Keratinocyte (primary cell): ENCODE measurements at regions not wholly inside any gene's neighbourhood (a gene's known extent, or its start where the extent isn't known, plus 50 kb on each side); places are given as distances from the start of the nearest gene placed in this dataset.

Experiments used
- DNase-seq: peaks from one replicate; pipeline ENCODE4 v3.0.0-alpha.2; 2011; ENCODE audit warnings: low read depth, missing footprints, low spot score
- FAIRE-seq: peaks from 2 replicates; lab custom pipeline; 2011; peaks lifted over from hg19 to GRCh38; lab: Jason Lieb, UNC
- H2AFZ ChIP-seq: 2 replicates; pipeline ENCODE4 v1.6.0; 2012; ENCODE audit warnings: low read length, control low read depth, inconsistent platforms; ENCODE audit not compliant: control insufficient read depth
- H3K27ac ChIP-seq: 2 replicates; pipeline ENCODE4 v1.5.1; 2011; ENCODE audit warnings: low read length; ENCODE audit not compliant: control insufficient read depth, insufficient read depth
- H3K27me3 ChIP-seq: 3 replicates; pipeline ENCODE4 v1.6.0; 2011; ENCODE audit warnings: low read length; ENCODE audit not compliant: control insufficient read depth, insufficient read depth; ENCODE audit errors: extremely low read depth
- H3K36me3 ChIP-seq, 2 experiments: 2 replicates in 1 of 2; 3 replicates in 1 of 2; pipeline ENCODE4 v1.5.1; 2011; ENCODE audit warnings: low read length in 2 of 2, mild to moderate bottlenecking in 1 of 2; ENCODE audit not compliant: control insufficient read depth in 2 of 2, insufficient read depth in 2 of 2; ENCODE audit errors: extremely low read depth in 1 of 2
- H3K4me1 ChIP-seq: 3 replicates; pipeline ENCODE4 v1.5.1; 2011; ENCODE audit warnings: low read length; ENCODE audit not compliant: control insufficient read depth, insufficient read depth; ENCODE audit errors: extremely low read depth
- H3K4me2 ChIP-seq: 3 replicates; pipeline ENCODE4 v1.6.0; 2011; ENCODE audit warnings: low read depth, low read length; ENCODE audit not compliant: control insufficient read depth, insufficient read depth; ENCODE audit errors: extremely low read depth
- H3K4me3 ChIP-seq, 3 experiments: fragments of 200-600 bp in 1 of 3; sonication (generic) in 1 of 3; 2 replicates in 2 of 3; 3 replicates in 1 of 3; pipeline ENCODE4 v1.5.1; 2011 to 2016; ENCODE audit warnings: low read length in 3 of 3, mild to moderate bottlenecking in 3 of 3, control low read depth in 2 of 3, inconsistent platforms in 1 of 3, low read depth in 1 of 3, mixed read lengths in 1 of 3, mixed run types in 1 of 3, moderate library complexity in 1 of 3; ENCODE audit not compliant: control insufficient read depth in 2 of 3, insufficient read depth in 2 of 3; ENCODE audit errors: extremely low read depth in 1 of 3
- H3K79me2 ChIP-seq: 2 replicates; pipeline ENCODE4 v1.6.0; 2012; ENCODE audit warnings: low read length; ENCODE audit not compliant: control insufficient read depth, insufficient read depth
- H3K9ac ChIP-seq: 3 replicates; pipeline ENCODE4 v1.6.0; 2011; ENCODE audit warnings: low read length; ENCODE audit not compliant: control insufficient read depth, insufficient read depth; ENCODE audit errors: extremely low read depth
- H3K9me1 ChIP-seq: 3 replicates; pipeline ENCODE4 v1.6.0; 2011; ENCODE audit warnings: low read length; ENCODE audit not compliant: control insufficient read depth, insufficient read depth; ENCODE audit errors: extremely low read depth
- H3K9me3 ChIP-seq: 2 replicates; pipeline ENCODE4 v1.5.1; 2012; ENCODE audit warnings: low read depth, low read length; ENCODE audit not compliant: control insufficient read depth
- H4K20me1 ChIP-seq: 3 replicates; pipeline ENCODE4 v1.6.0; 2011; ENCODE audit warnings: low read length; ENCODE audit not compliant: control insufficient read depth, insufficient read depth; ENCODE audit errors: extremely low read depth
- CTCF ChIP-seq, 3 experiments: IDR thresholded peaks in 1 of 3; conservative IDR thresholded peaks in 1 of 3; optimal IDR thresholded peaks in 1 of 3; 2 replicates in 2 of 3; 3 replicates in 1 of 3; pipeline versions ENCODE3 to v1.5.1; 2011; ENCODE audit warnings: low read length in 3 of 3, mild to moderate bottlenecking in 3 of 3, moderate library complexity in 2 of 3, control low read depth in 1 of 3, inconsistent platforms in 1 of 3; ENCODE audit not compliant: insufficient read depth in 2 of 3; ENCODE audit errors: extremely low read depth in 1 of 3
- EZH2 ChIP-seq: IDR thresholded peaks from one replicate; pipeline ENCODE4 v1.6.1; 2012; ENCODE audit warnings: inconsistent platforms, mild to moderate bottlenecking, low read length, moderate library complexity
- dilution Hi-C: fragments of 300-500 bp; cut with MboI; formaldehyde crosslinking; loops from one replicate; pipeline ENCODE4 v1.7.0; 2020; ENCODE audit warnings: low sequenced_read_pairs; ENCODE audit not compliant: extremely low pct_ligation_motif_present

- FAIRE-seq = no peak
- dilution Hi-C loops = no loop called here
- no peaks in the 10 kb centered on the region for H3K9me1 ChIP-seq
Observed at GRCh38 chr3:118348169-118348557, 686.5 kb downstream of the IGSF11 start.

GRCh38 chr3:118354556-118354955 is 680.1 kb downstream of the IGSF11 start:
- Histone ChIP-seq H4K20me1 (no peaks in the 10 kb centered on the region), H3K27me3 (no peaks in the 10 kb centered on the region), H2AFZ (no peak overlapping the region), H3K9me3 (no peaks in the 10 kb centered on the region), H3K4me2 (no peak overlapping the region), H3K9me1 (no peaks in the 10 kb centered on the region), H3K4me1 (no peaks in the 10 kb centered on the region), H3K36me3 (no peaks in the 10 kb centered on the region), H3K79me2 (no peaks in the 10 kb centered on the region), H3K4me3 (no peak overlapping the region), H3K9ac (no peak overlapping the region), H3K27ac (no peak overlapping the region)
- FAIRE-seq (no peak), DNase-seq (no peak)
- dilution Hi-C loops = no loop called here
- TF ChIP-seq EZH2 (no peak), CTCF (optimal IDR thresholded peaks at IDR 0.05 in 1 of 3, IDR thresholded peaks at IDR 0.05 in 1 of 3, conservative IDR thresholded peaks at IDR 0.05 in 1 of 3; ENCODE audit: extremely low read depth in 1 of 3, insufficient read depth in 2 of 3, low read length in 3 of 3) (no peak)

More at GRCh38 chr3:118348169-118348557, 686.5 kb downstream of the IGSF11 start:
- H3K27me3 ChIP-seq = no peaks in the 10 kb centered on the region
- H3K36me3 ChIP-seq = no peaks in the 10 kb centered on the region
- no peak for DNase-seq
- no peak overlapping the region for H3K9ac ChIP-seq
- no peak overlapping the region for H3K4me3 ChIP-seq
- no peaks in the 10 kb centered on the region for H4K20me1 ChIP-seq
- TF ChIP-seq EZH2 = no peak
- no peak for TF ChIP-seq CTCF (optimal IDR thresholded peaks at IDR 0.05 in 1 of 3, IDR thresholded peaks at IDR 0.05 in 1 of 3, conservative IDR thresholded peaks at IDR 0.05 in 1 of 3; ENCODE audit: extremely low read depth in 1 of 3, insufficient read depth in 2 of 3, low read length in 3 of 3)
- no peak overlapping the region for H3K4me2 ChIP-seq
- no peak overlapping the region for H3K27ac ChIP-seq
- no peaks in the 10 kb centered on the region for H3K4me1 ChIP-seq
- no peaks in the 10 kb centered on the region for H3K79me2 ChIP-seq
- no peak overlapping the region for H2AFZ ChIP-seq
- no peaks in the 10 kb centered on the region for H3K9me3 ChIP-seq
